ENCODE measurements at regions not wholly inside any gene's neighbourhood (a gene's known extent, or its start where the extent isn't known, plus 50 kb on each side); places are given as distances from the start of the nearest gene placed in this dataset.

DNA sequence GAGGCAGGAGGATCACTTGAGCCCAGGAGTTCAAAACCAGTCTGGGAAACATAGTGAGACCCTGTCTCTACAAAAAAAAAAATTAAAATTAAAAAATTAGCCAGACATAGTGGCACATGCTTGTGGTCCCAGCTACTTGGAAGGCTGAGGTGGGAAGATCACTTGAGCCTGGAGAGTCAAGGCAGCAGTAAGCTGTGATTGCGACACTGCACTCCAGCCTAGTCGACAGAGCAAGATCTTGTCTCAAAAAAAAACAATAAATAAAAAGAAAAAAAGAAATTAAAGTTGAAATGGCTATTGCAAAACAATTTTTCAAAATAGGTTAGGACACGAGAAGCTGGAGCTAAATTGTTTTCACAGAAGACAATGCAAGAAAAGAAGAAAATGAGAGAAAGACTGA is 379.0 kb upstream of the RNF32 start:
- no peak for TF ChIP-seq CTCF (IDR thresholded peaks at IDR 0.05)
- TF ChIP-seq POLR2A (IDR thresholded peaks at IDR 0.05): no peak

All from breast epithelium (tissue), 3 donors.